RPMI8226 (cell line): ENCODE measurements at regions not wholly inside any gene's neighbourhood (a gene's known extent, or its start where the extent isn't known, plus 50 kb on each side); places are given as distances from the start of the nearest gene placed in this dataset.

ENCODE experiments used
- DNase-seq: peaks from one replicate; pipeline ENCODE4 v3.0.0-alpha.2; 2015

GRCh38 chr5:132130918-132131715 lies 57.5 kb downstream of the CSF2 start:
- DNase-seq: no peak

- DNase-seq: no peak
Observed at GRCh38 chr5:132132138-132132537, 58.5 kb downstream of the CSF2 start.

GRCh38 chr5:132134384-132134783 lies 60.8 kb downstream of the CSF2 start:
- peak; percentile 62 for DNase-seq

GRCh38 chr5:132136906-132137305 lies 63.3 kb downstream of the CSF2 start:
- DNase-seq: no peak

- DNase-seq: no peak
Observed at GRCh38 chr5:132138260-132138659, 64.7 kb downstream of the CSF2 start.
